ENCODE measurements at regions not wholly inside any gene's neighbourhood (a gene's known extent, or its start where the extent isn't known, plus 50 kb on each side); places are given as distances from the start of the nearest gene placed in this dataset.

- TF ChIP-seq CTCF (IDR thresholded peaks at IDR 0.05; ENCODE audit: low read length) (no peak), EZH2 (IDR thresholded peaks at IDR 0.05; ENCODE audit: borderline replicate concordance, low read length) (no peak)
Observed at GRCh38 chr10:117788911-117789310, 246.4 kb downstream of the EMX2 start.

Measured in OCI-LY1 (cell line).